ENCODE measurements at regions not wholly inside any gene's neighbourhood (a gene's known extent, or its start where the extent isn't known, plus 50 kb on each side); places are given as distances from the start of the nearest gene placed in this dataset.

GRCh38 chr12:115094163-115094816 is 410.3 kb upstream of the TBX3 start:
- no peak for DNase-seq (ENCODE audit: low read depth)

- DNase-seq (ENCODE audit: low read depth): no peak
These were observed 409.3 kb upstream of the TBX3 start for GRCh38 chr12:115093261-115093660.

- no peak for DNase-seq (ENCODE audit: low read depth)
These were observed 406.8 kb upstream of the TBX3 start for GRCh38 chr12:115090783-115091182.

- no peak for DNase-seq (ENCODE audit: low read depth)
These were observed 405.2 kb upstream of the TBX3 start for GRCh38 chr12:115088995-115089841.

GRCh38 chr12:115088328-115088994 is 404.5 kb upstream of the TBX3 start:
- no peak for DNase-seq (ENCODE audit: low read depth)

- DNase-seq (ENCODE audit: low read depth): no peak
These were observed 401.6 kb upstream of the TBX3 start for GRCh38 chr12:115085594-115085993.

GRCh38 chr12:115079760-115080159 is 395.8 kb upstream of the TBX3 start:
- no peak for DNase-seq (ENCODE audit: low read depth)

- no peak for DNase-seq (ENCODE audit: low read depth)
These were observed 395.0 kb upstream of the TBX3 start for GRCh38 chr12:115078990-115079389.

- DNase-seq (ENCODE audit: low read depth): no peak
These were observed 394.4 kb upstream of the TBX3 start for GRCh38 chr12:115078334-115078733.

GRCh38 chr12:115075552-115076170 is 391.7 kb upstream of the TBX3 start:
- peak; percentile 52 for DNase-seq (ENCODE audit: low read depth)

GRCh38 chr12:115074617-115075016 is 390.6 kb upstream of the TBX3 start:
- peak; percentile 33 for DNase-seq (ENCODE audit: low read depth)

- DNase-seq (ENCODE audit: low read depth): no peak
These were observed 388.7 kb upstream of the TBX3 start for GRCh38 chr12:115072712-115073111.

GRCh38 chr12:115070313-115070712 is 386.3 kb upstream of the TBX3 start:
- DNase-seq (ENCODE audit: low read depth): peak; percentile 37

- DNase-seq (ENCODE audit: low read depth): no peak
These were observed 380.3 kb upstream of the TBX3 start for GRCh38 chr12:115064296-115064695.

- no peak for DNase-seq (ENCODE audit: low read depth)
These were observed 378.8 kb upstream of the TBX3 start for GRCh38 chr12:115062741-115063140.

GRCh38 chr12:115060477-115061168 is 376.6 kb upstream of the TBX3 start:
- DNase-seq (ENCODE audit: low read depth): no peak

GRCh38 chr12:115057445-115057844 is 373.5 kb upstream of the TBX3 start:
- no peak for DNase-seq (ENCODE audit: low read depth)

GRCh38 chr12:115051378-115051777 is 367.4 kb upstream of the TBX3 start:
- no peak for DNase-seq (ENCODE audit: low read depth)

- no peak for DNase-seq (ENCODE audit: low read depth)
These were observed 365.6 kb upstream of the TBX3 start for GRCh38 chr12:115049614-115050013.

- DNase-seq (ENCODE audit: low read depth): no peak
These were observed 362.8 kb upstream of the TBX3 start for GRCh38 chr12:115046805-115047204.

- DNase-seq (ENCODE audit: low read depth): peak; percentile 71
These were observed 360.1 kb upstream of the TBX3 start for GRCh38 chr12:115044073-115044472.

Measured in HT1080 (cell line).